H1 (cell line): ENCODE measurements at regions not wholly inside any gene's neighbourhood (a gene's known extent, or its start where the extent isn't known, plus 50 kb on each side); places are given as distances from the start of the nearest gene placed in this dataset.

Experiments used
- CTCF ChIA-PET: fragments of 300-600 bp; sonication (Branson Sonifier 250); formaldehyde crosslinking; loops from one replicate; lab custom pipeline; 2021; ENCODE audit not compliant: partially characterized antibody; lab: Charles Lee
- POLR2A ChIA-PET: fragments of 300-600 bp; sonication (Branson Sonifier 250); formaldehyde crosslinking; loops from one replicate; lab custom pipeline; 2021; ENCODE audit warnings: inconsistent platforms; ENCODE audit not compliant: partially characterized antibody; lab: Charles Lee
- DNase-seq, 2 experiments: peaks; one replicate each; pipeline versions ENCODE4 v3.0.0 to v3.0.0-alpha.2; 2010 to 2022; ENCODE audit warnings: low spot score in 2 of 2, low read depth in 1 of 2, mixed read lengths in 1 of 2
- FAIRE-seq: peaks from 2 replicates; lab custom pipeline; 2011; peaks lifted over from hg19 to GRCh38; lab: Jason Lieb, UNC
- H2AFZ ChIP-seq: 2 replicates; pipeline ENCODE4 v1.8.1; 2012; ENCODE audit warnings: low read length, inconsistent platforms
- H2AK5ac ChIP-seq: 2 replicates; pipeline ENCODE4 v1.6.1; 2013; ENCODE audit warnings: low read depth, low read length
- H2BK120ac ChIP-seq: replicated peaks from 2 replicates; pipeline ENCODE3; 2013; ENCODE audit warnings: low read depth, low read length, inconsistent platforms
- H2BK12ac ChIP-seq: 2 replicates; pipeline ENCODE4 v1.6.1; 2013; ENCODE audit warnings: low read depth, low read length
- H2BK15ac ChIP-seq: 2 replicates; pipeline ENCODE4 v1.6.1; 2013; ENCODE audit warnings: low read length
- H2BK20ac ChIP-seq: 2 replicates; pipeline ENCODE4 v1.6.1; 2013; ENCODE audit warnings: low read length
- H2BK5ac ChIP-seq: 2 replicates; pipeline ENCODE4 v1.6.1; 2013; ENCODE audit warnings: low read depth, low read length
- H3K14ac ChIP-seq: 2 replicates; pipeline ENCODE4 v1.6.1; 2013; ENCODE audit warnings: inconsistent platforms; ENCODE audit not compliant: insufficient read length
- H3K18ac ChIP-seq: 2 replicates; pipeline ENCODE4 v1.6.1; 2013; ENCODE audit warnings: low read length; ENCODE audit errors: extremely low read depth
- H3K23ac ChIP-seq: 2 replicates; pipeline ENCODE4 v1.6.1; 2013; ENCODE audit warnings: inconsistent platforms; ENCODE audit not compliant: insufficient read length
- H3K23me2 ChIP-seq: 2 replicates; pipeline ENCODE4 v1.6.1; 2013; ENCODE audit warnings: low read depth, low read length
- H3K27ac ChIP-seq: 2 replicates; pipeline ENCODE4 v1.6.1; 2011; ENCODE audit warnings: low read depth, low read length, inconsistent platforms
- H3K27me3 ChIP-seq, 4 experiments: replicated peaks in 1 of 4; 1 replicate in 1 of 4; 2 replicates in 3 of 4; pipeline versions ENCODE4 v1.6.1 to v1.8.1; 2011 to 2013; ENCODE audit warnings: low read length in 3 of 4, mild to moderate bottlenecking in 3 of 4, inconsistent platforms in 2 of 4, mixed read lengths in 2 of 4, moderate library complexity in 1 of 4; ENCODE audit not compliant: control insufficient read depth in 3 of 4, insufficient read depth in 3 of 4; ENCODE audit errors: extremely low read depth in 1 of 4
- H3K36me3 ChIP-seq, 4 experiments: 2 replicates each; pipeline versions ENCODE4 v1.6.1 to v1.8.1; 2011 to 2013; ENCODE audit warnings: mild to moderate bottlenecking in 4 of 4, low read length in 3 of 4, moderate library complexity in 2 of 4, control low read depth in 1 of 4, inconsistent platforms in 1 of 4; ENCODE audit not compliant: insufficient read depth in 4 of 4, control insufficient read depth in 2 of 4
- H3K4ac ChIP-seq: replicated peaks from 2 replicates; pipeline ENCODE3; 2013; ENCODE audit warnings: low read length, low read depth, mixed read lengths, inconsistent platforms; ENCODE audit not compliant: insufficient read length
- H3K4me1 ChIP-seq, 4 experiments: replicated peaks in 1 of 4; 1 replicate in 1 of 4; 2 replicates in 3 of 4; pipeline versions ENCODE4 v1.6.1 to v1.8.1; 2011 to 2013; ENCODE audit warnings: low read length in 3 of 4, inconsistent platforms in 2 of 4, mixed read lengths in 1 of 4; ENCODE audit not compliant: insufficient read depth in 4 of 4, control insufficient read depth in 3 of 4
- H3K4me2 ChIP-seq, 2 experiments: 2 replicates each; pipeline versions ENCODE4 v1.6.1 to v1.8.1; 2011 to 2013; ENCODE audit warnings: low read depth in 2 of 2, low read length in 2 of 2, control low read depth in 1 of 2, inconsistent platforms in 1 of 2, mild to moderate bottlenecking in 1 of 2; ENCODE audit not compliant: insufficient read depth in 1 of 2
- H3K4me3 ChIP-seq, 4 experiments: fragments of 200-600, 300-600 bp in 1 of 4; sonication (generic), shearing (Covaris generic), sonication (Bioruptor Twin) in 1 of 4; 2 replicates each; pipeline versions ENCODE4 v1.5.1 to v1.8.1; 2011 to 2016; ENCODE audit warnings: low read length in 4 of 4, low read depth in 3 of 4, control low read depth in 2 of 4, inconsistent platforms in 2 of 4, mild to moderate bottlenecking in 2 of 4, mixed read lengths in 1 of 4, moderate library complexity in 1 of 4; ENCODE audit not compliant: insufficient read depth in 2 of 4; ENCODE audit errors: extremely low read depth in 1 of 4
- H3K56ac ChIP-seq: replicated peaks from 2 replicates; pipeline ENCODE3; 2013; ENCODE audit warnings: low read depth, mild to moderate bottlenecking, mixed read lengths, low read length, inconsistent platforms; ENCODE audit not compliant: insufficient read length
- H3K79me1 ChIP-seq: 2 replicates; pipeline ENCODE4 v1.6.1; 2013; ENCODE audit warnings: low read depth, low read length, control low read depth
- H3K79me2 ChIP-seq, 2 experiments: 2 replicates each; pipeline versions ENCODE4 v1.6.1 to v1.8.1; 2012 to 2013; ENCODE audit warnings: low read length in 2 of 2, mild to moderate bottlenecking in 2 of 2, inconsistent platforms in 1 of 2; ENCODE audit not compliant: insufficient read depth in 2 of 2, control insufficient read depth in 1 of 2
- H3K9ac ChIP-seq, 4 experiments: replicated peaks in 1 of 4; 1 replicate in 1 of 4; 2 replicates in 3 of 4; pipeline versions ENCODE4 v1.6.1 to v1.8.1; 2011 to 2013; ENCODE audit warnings: low read depth in 3 of 4, low read length in 3 of 4, control low read depth in 2 of 4, mild to moderate bottlenecking in 2 of 4, moderate library complexity in 2 of 4, inconsistent platforms in 1 of 4; ENCODE audit errors: extremely low read depth in 1 of 4
- H3K9me3 ChIP-seq, 2 experiments: 2 replicates each; pipeline versions ENCODE4 v1.6.1 to v1.8.1; 2012 to 2013; ENCODE audit warnings: mild to moderate bottlenecking in 2 of 2, moderate library complexity in 2 of 2, control low read depth in 1 of 2, inconsistent platforms in 1 of 2, low read depth in 1 of 2, low read length in 1 of 2, mixed read lengths in 1 of 2; ENCODE audit not compliant: insufficient read depth in 2 of 2
- H4K20me1 ChIP-seq, 2 experiments: replicated peaks in 1 of 2; 2 replicates each; pipeline versions ENCODE3 to v1.8.1; 2011 to 2013; ENCODE audit warnings: inconsistent platforms in 2 of 2, low read length in 2 of 2, mild to moderate bottlenecking in 1 of 2; ENCODE audit not compliant: insufficient read depth in 2 of 2, control insufficient read depth in 1 of 2
- H4K5ac ChIP-seq: 2 replicates; pipeline ENCODE4 v1.6.1; 2013; ENCODE audit warnings: low read length, low read depth, mixed read lengths, inconsistent platforms; ENCODE audit not compliant: insufficient read length
- H4K8ac ChIP-seq: 2 replicates; pipeline ENCODE4 v1.8.0; 2013; ENCODE audit warnings: mild to moderate bottlenecking, moderate library complexity, low read length, inconsistent platforms; ENCODE audit not compliant: insufficient read depth; ENCODE audit errors: extremely low read depth
- H4K91ac ChIP-seq: replicated peaks from 2 replicates; pipeline ENCODE3; 2013; ENCODE audit warnings: low read length, mixed read lengths, inconsistent platforms; ENCODE audit not compliant: insufficient read length
- CBX5 ChIP-seq: fragments of 300-800, 300-1000 bp; sonication (generic); IDR thresholded peaks from 2 replicates; pipeline ENCODE4 v1.7.1; 2016; ENCODE audit warnings: antibody characterized with exemption, low read length, low read depth
- SAP30 ChIP-seq: fragments of 300-600 bp; sonication (generic); IDR thresholded peaks from 2 replicates; pipeline ENCODE4 v1.7.1; 2012; ENCODE audit warnings: low read length, moderate library complexity, mild to moderate bottlenecking, inconsistent platforms; ENCODE audit not compliant: insufficient read depth, insufficient replicate concordance
- ZNF274 ChIP-seq: IDR thresholded peaks from 2 replicates; pipeline ENCODE4 v1.7.0; 2012; ENCODE audit warnings: low read length, borderline replicate concordance; ENCODE audit errors: extremely low read depth
- TF ChIP-seq, protein P1 (sequence below): IDR thresholded peaks from 2 replicates; pipeline ENCODE4 v1.6.1; 2012; ENCODE audit warnings: low read length, inconsistent platforms

DNA sequence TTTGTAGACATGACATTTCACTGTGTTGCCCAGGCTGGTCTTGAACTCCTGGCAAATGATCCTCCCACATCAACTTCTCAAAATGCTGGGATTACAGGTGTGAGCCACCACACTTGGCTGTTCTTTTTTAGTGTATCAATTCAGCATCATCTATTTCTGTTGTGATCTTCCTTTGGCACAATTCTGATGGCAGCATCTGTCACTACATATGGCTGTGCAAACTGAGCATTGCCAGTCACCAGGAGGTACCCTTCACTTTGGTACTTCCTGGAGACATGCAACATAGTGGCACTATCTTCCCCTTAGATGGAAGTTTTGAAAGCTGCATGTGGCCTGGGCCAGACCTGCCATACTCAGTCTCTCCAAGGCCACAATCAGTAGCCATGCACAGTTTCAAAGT lies 467.1 kb upstream of the TMPO start:
- ChIA-PET CTCF (interaction anchor here (0.7 kb wide), 1 partner anchor 9 kb away, joined by 3 read pairs; no protein-coding TSS in a partner anchor), POLR2A (no interaction called here)
- Histone ChIP-seq H2BK12ac (no peak overlapping the region), H3K36me3 (no peaks in the 10 kb centered on the region), H2AK5ac (no peak overlapping the region), H4K5ac (no peak overlapping the region), H3K4me1 (no peaks in the 10 kb centered on the region), H3K23me2 (no peaks in the 10 kb centered on the region), H3K79me1 (no peaks in the 10 kb centered on the region), H3K4me3 (no peak overlapping the region), H2BK5ac (no peak overlapping the region), H2BK120ac (no peak overlapping the region), H4K20me1 (no peaks in the 10 kb centered on the region), H4K8ac (no peak overlapping the region), H3K27me3 (no peaks in the 10 kb centered on the region), H3K4me2 (no peak overlapping the region), H3K9ac (no peak overlapping the region), H2AFZ (no peak overlapping the region), H3K9me3 (no peaks in the 10 kb centered on the region), H3K23ac (no peak overlapping the region), H3K14ac (no peak overlapping the region), H4K91ac (no peak overlapping the region), H2BK20ac (no peak overlapping the region), H3K56ac (no peak overlapping the region), H2BK15ac (no peak overlapping the region), H3K18ac (no peak overlapping the region), H3K27ac (no peak overlapping the region), H3K4ac (no peak overlapping the region), H3K79me2 (no peaks in the 10 kb centered on the region)
- DNase-seq (no peak), FAIRE-seq (no peak)
- TF ChIP-seq, protein P1, sequence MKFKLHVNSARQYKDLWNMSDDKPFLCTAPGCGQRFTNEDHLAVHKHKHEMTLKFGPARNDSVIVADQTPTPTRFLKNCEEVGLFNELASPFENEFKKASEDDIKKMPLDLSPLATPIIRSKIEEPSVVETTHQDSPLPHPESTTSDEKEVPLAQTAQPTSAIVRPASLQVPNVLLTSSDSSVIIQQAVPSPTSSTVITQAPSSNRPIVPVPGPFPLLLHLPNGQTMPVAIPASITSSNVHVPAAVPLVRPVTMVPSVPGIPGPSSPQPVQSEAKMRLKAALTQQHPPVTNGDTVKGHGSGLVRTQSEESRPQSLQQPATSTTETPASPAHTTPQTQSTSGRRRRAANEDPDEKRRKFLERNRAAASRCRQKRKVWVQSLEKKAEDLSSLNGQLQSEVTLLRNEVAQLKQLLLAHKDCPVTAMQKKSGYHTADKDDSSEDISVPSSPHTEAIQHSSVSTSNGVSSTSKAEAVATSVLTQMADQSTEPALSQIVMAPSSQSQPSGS = no peak
- TF ChIP-seq SAP30 (no peak), ZNF274 (no peak), CBX5 (no peak)
